K562 (cell line): ENCODE measurements at regions not wholly inside any gene's neighbourhood (a gene's known extent, or its start where the extent isn't known, plus 50 kb on each side); places are given as distances from the start of the nearest gene placed in this dataset.

Source experiments
- ATAC-seq: fragments of 200-7000 bp; cut with Tn5 transposase; 3 replicates; pipeline ENCODE4 v1.9.1; 2020; ENCODE audit warnings: moderate library complexity
- BruUV-seq: library from RNA; stranded (reverse); fragments of 400-500 nt; replicated peaks from 2 replicates; lab custom pipeline; 2021; lab: Mats Ljungman, UMichigan
- CTCF ChIA-PET: fragments of 300-600 bp; formaldehyde crosslinking; extraction: SDS; loops from one replicate; lab custom pipeline; 2021; ENCODE audit warnings: low intra/inter-chr PET ratio; lab: Yijun Ruan, JAX
- POLR2A ChIA-PET: fragments of 300-600, 350-650 bp; sonication (Branson Sonifier 250); formaldehyde crosslinking; extraction: SDS; loops from one replicate; lab custom pipeline; 2021; ENCODE audit warnings: antibody characterized with exemption, inconsistent platforms; lab: Yijun Ruan, JAX
- DNase-seq, 4 experiments: peaks; one replicate each; pipeline versions ENCODE4 v3.0.0 to v3.0.0-alpha.2; 2011 to 2018; ENCODE audit warnings: low spot score in 3 of 4, mixed read lengths in 3 of 4; ENCODE audit errors: extremely low read depth in 1 of 4
- FAIRE-seq: peaks from 2 replicates; lab custom pipeline; 2011; peaks lifted over from hg19 to GRCh38; lab: Jason Lieb, UNC
- H2AFZ ChIP-seq: 2 replicates; pipeline ENCODE4 v1.6.0; 2011; ENCODE audit warnings: low read depth, low read length, control low read depth, inconsistent platforms
- H3K27ac ChIP-seq: fragments of 200-600 bp; 3 replicates; pipeline ENCODE4 v1.8.0; 2011; ENCODE audit warnings: low read depth, mild to moderate bottlenecking, control low read depth, inconsistent platforms, low read length, moderate library complexity, mixed read lengths; ENCODE audit errors: extremely low read depth
- H3K27me3 ChIP-seq, 2 experiments: fragments of 300-600 bp in 1 of 2; 2 replicates in 1 of 2; 3 replicates in 1 of 2; pipeline versions ENCODE4 v1.6.0 to v1.8.0; 2011; ENCODE audit warnings: inconsistent platforms in 2 of 2, low read length in 2 of 2, mild to moderate bottlenecking in 1 of 2, mixed read lengths in 1 of 2, moderate library complexity in 1 of 2; ENCODE audit not compliant: control insufficient read depth in 2 of 2, insufficient read depth in 2 of 2
- H3K36me3 ChIP-seq: fragments of 300-600 bp; 3 replicates; pipeline ENCODE4 v1.8.0; 2011; ENCODE audit warnings: mild to moderate bottlenecking, low read length, inconsistent platforms; ENCODE audit not compliant: control insufficient read depth, insufficient read depth
- H3K4me1 ChIP-seq, 2 experiments: fragments of 200-600 bp in 1 of 2; replicated peaks in 1 of 2; 2 replicates in 1 of 2; 3 replicates in 1 of 2; pipeline versions ENCODE4 v1.5.1 to v1.8.0; 2011; ENCODE audit warnings: inconsistent platforms in 2 of 2, low read length in 2 of 2, mild to moderate bottlenecking in 1 of 2, mixed read lengths in 1 of 2, moderate library complexity in 1 of 2; ENCODE audit not compliant: control insufficient read depth in 2 of 2, insufficient read depth in 2 of 2
- H3K4me2 ChIP-seq: 2 replicates; pipeline ENCODE4 v1.6.1; 2011; ENCODE audit warnings: low read length, control low read depth, inconsistent platforms, mixed read lengths; ENCODE audit not compliant: insufficient read depth
- H3K4me3 ChIP-seq: fragments of 200-600 bp; sonication (generic), shearing (Covaris generic); 2 replicates; pipeline ENCODE4 v1.5.1; 2016; ENCODE audit warnings: control low read depth, inconsistent platforms
- H3K79me2 ChIP-seq: fragments of 200-600 bp; 3 replicates; pipeline ENCODE4 v1.8.0; 2011; ENCODE audit warnings: low read length, inconsistent platforms; ENCODE audit not compliant: control insufficient read depth, insufficient read depth
- H3K9ac ChIP-seq, 2 experiments: 2 replicates each; pipeline versions ENCODE4 v1.6.0 to v1.6.1; 2011; ENCODE audit warnings: low read depth in 2 of 2, low read length in 2 of 2, control low read depth in 1 of 2, inconsistent platforms in 1 of 2, mild to moderate bottlenecking in 1 of 2, mixed read lengths in 1 of 2; ENCODE audit not compliant: insufficient read depth in 1 of 2
- H3K9me1 ChIP-seq: one replicate; pipeline ENCODE4 v1.6.0; 2011; ENCODE audit warnings: inconsistent platforms, mild to moderate bottlenecking, low read length, moderate library complexity; ENCODE audit not compliant: control insufficient read depth, insufficient read depth
- H3K9me3 ChIP-seq: replicated peaks from 2 replicates; pipeline ENCODE4 v1.5.1; 2011; ENCODE audit warnings: low read depth, low read length, inconsistent platforms; ENCODE audit not compliant: control insufficient read depth, insufficient read depth
- H4K20me1 ChIP-seq: replicated peaks from 2 replicates; pipeline ENCODE4 v1.6.1; 2011; ENCODE audit warnings: low read length, inconsistent platforms, mixed read lengths; ENCODE audit not compliant: control insufficient read depth, insufficient read depth
- DMBX1 ChIP-seq: fragments of 250-450 bp; sonication (Bioruptor Pico); IDR thresholded peaks from 2 replicates; pipeline ENCODE4 v1.8.0; 2022; ENCODE audit warnings: inconsistent platforms, mild to moderate bottlenecking, moderate library complexity, borderline replicate concordance
- ILK ChIP-seq: fragments of 450-650 bp; IDR thresholded peaks from 2 replicates; pipeline ENCODE4 v1.6.1; 2016; ENCODE audit warnings: missing genetic modification characterization, low read depth, mild to moderate bottlenecking, missing compliant biosample characterization, moderate library complexity, borderline replicate concordance
- WGBS: fragments of 100-300 bp; shearing (Covaris generic); methylation state at CpG from one replicate; pipeline ENCODE4 v1.1.6; 2016; ENCODE audit warnings: low coverage, mixed read lengths; ENCODE audit not compliant: insufficient coverage; ENCODE audit errors: missing lambda C conversion rate; 5-methylcytosine and 5-hydroxymethylcytosine counted together
- in situ Hi-C: fragments of 300-500 bp; cut with MboI; formaldehyde crosslinking; loops from 4 replicates; pipeline ENCODE4 v1.15.0; 2018; ENCODE audit warnings: inconsistent platforms, mixed read lengths
- intact Hi-C: fragments of 100-400 bp; cut with micrococcal nuclease; formaldehyde crosslinking; loops from 2 replicates; pipeline ENCODE4 v1.14.2; 2022
- TF ChIP-seq, protein P1 (sequence below): fragments of 200-800 bp; sonication (Bioruptor generic); IDR thresholded peaks from 2 replicates; pipeline ENCODE4 v1.6.1; 2017; ENCODE audit warnings: missing genetic modification characterization, missing compliant biosample characterization
- TF ChIP-seq, protein P2 (sequence below): sonication (generic); formaldehyde crosslinking; IDR thresholded peaks from 2 replicates; pipeline ENCODE4 v1.8.0; 2022; ENCODE audit warnings: mild to moderate bottlenecking, missing genetic modification reagents

- Histone ChIP-seq H3K9me1 (no peaks in the 10 kb centered on the region), H3K79me2 (no peaks in the 10 kb centered on the region), H3K9ac (peak overlapping the region in 1 of 2 experiments; percentile 0; a peak in 1 of 4 replicates), H3K27ac (no peak overlapping the region), H3K4me3 (no peak overlapping the region), H3K4me1 (peaks cover 7 to 12% of the 10 kb centered on the region in 2 experiments), H3K27me3 (no peaks in the 10 kb centered on the region), H2AFZ (peak overlapping the region; percentile 57; the same call in 1 of the 2 replicates), H3K36me3 (no peaks in the 10 kb centered on the region), H4K20me1 (no peaks in the 10 kb centered on the region), H3K9me3 (no peaks in the 10 kb centered on the region), H3K4me2 (no peak overlapping the region; the same call in 1 of the 2 replicates)
- TF ChIP-seq DMBX1 (CRISPR knock-in tag) (0 out of 2 replicates have a peak, but pooled peaks have one; percentile 33), ILK (no peak)
- TF ChIP-seq, protein P1, sequence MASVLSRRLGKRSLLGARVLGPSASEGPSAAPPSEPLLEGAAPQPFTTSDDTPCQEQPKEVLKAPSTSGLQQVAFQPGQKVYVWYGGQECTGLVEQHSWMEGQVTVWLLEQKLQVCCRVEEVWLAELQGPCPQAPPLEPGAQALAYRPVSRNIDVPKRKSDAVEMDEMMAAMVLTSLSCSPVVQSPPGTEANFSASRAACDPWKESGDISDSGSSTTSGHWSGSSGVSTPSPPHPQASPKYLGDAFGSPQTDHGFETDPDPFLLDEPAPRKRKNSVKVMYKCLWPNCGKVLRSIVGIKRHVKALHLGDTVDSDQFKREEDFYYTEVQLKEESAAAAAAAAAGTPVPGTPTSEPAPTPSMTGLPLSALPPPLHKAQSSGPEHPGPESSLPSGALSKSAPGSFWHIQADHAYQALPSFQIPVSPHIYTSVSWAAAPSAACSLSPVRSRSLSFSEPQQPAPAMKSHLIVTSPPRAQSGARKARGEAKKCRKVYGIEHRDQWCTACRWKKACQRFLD (CRISPR knock-in tag) = peak; percentile 17; the same call in 1 of the 2 replicates
- TF ChIP-seq, protein P2, sequence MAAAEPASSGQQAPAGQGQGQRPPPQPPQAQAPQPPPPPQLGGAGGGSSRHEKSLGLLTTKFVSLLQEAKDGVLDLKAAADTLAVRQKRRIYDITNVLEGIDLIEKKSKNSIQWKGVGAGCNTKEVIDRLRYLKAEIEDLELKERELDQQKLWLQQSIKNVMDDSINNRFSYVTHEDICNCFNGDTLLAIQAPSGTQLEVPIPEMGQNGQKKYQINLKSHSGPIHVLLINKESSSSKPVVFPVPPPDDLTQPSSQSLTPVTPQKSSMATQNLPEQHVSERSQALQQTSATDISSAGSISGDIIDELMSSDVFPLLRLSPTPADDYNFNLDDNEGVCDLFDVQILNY (CRISPR knock-in tag) = no peak
- ATAC-seq (peak; percentile 72), FAIRE-seq (no peak), DNase-seq (peak in 1 of 4 experiments; percentile 15)
- BruUV-seq = no TSS peak
- 28% methylated on average over 5 of the region's 5 CpGs for WGBS
- in situ Hi-C loops (no loop called here), intact Hi-C loops (no loop called here)
- ChIA-PET POLR2A (interaction anchor here (0.6 to 1.4 kb wide), 6 partner anchors 9 to 33 kb away, joined by 3 to 5 read pairs (median 4); no protein-coding TSS in a partner anchor), CTCF (no interaction called here)
Measured at GRCh38 chr12:46516238-46516932, 143.8 kb upstream of the SLC38A2 start.
